ENCODE measurements at regions not wholly inside any gene's neighbourhood (a gene's known extent, or its start where the extent isn't known, plus 50 kb on each side); places are given as distances from the start of the nearest gene placed in this dataset.

DNA sequence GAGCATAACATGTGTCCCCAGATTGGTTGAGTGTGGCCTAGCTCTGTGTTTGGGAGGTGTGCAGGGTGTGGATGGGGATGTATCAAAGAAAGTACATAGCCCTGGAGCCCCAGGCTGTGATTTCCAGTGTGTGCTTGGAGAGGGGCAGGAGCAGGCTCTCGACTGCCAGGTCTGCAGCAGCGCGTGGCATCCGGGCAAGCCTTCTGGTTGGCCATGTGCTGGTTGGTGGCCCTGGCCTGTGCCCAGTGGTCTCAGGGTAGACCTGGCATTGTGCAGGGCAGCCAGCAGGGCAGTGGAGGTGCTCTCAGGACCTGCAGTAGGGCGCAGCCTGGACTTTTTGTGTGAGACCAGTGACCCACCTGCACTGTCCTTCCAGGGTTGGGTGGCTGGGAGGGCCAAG, 231.5 kb downstream of the UBE3A start:
- DNase-seq (ENCODE audit: insufficient read length, low spot score), result no peak
- TF ChIP-seq PAX5 (IDR thresholded peaks at IDR 0.05; ENCODE audit: insufficient read depth, low read length, severe bottlenecking) (no peak), SPI1 (IDR thresholded peaks at IDR 0.05; ENCODE audit: low read depth, low read length) (no peak), POLR2A (IDR thresholded peaks at IDR 0.05; ENCODE audit: low read depth, low read length) (no peak), TAF1 (IDR thresholded peaks at IDR 0.05; ENCODE audit: low read depth, low read length) (no peak), POLR2AphosphoS5 (IDR thresholded peaks at IDR 0.05; ENCODE audit: low read depth, low read length) (no peak), POU2F2 (IDR thresholded peaks at IDR 0.05; ENCODE audit: low read depth, low read length) (no peak)
- FAIRE-seq, result no peak

DNA sequence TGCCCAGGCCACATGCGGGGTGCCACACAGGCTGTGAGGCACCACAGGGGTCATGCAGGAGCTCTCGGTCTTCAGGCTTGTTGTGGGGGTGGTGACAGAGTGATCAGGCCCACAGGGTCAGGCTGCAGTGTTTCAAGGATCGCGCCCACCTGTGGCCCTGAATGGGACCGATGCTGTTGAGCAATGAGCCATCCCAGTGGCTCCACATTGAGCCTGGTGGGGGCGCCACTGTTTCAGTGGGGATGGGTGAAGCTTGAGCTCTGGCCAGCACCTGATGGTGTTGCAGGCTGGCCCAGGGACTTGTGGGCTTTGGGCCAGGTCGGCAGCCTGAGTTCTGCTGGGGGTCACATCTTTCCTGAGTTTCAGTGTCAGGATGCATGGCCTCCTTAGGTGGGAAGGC, 230.1 kb downstream of the UBE3A start:
- TF ChIP-seq TAF1 (IDR thresholded peaks at IDR 0.05; ENCODE audit: low read depth, low read length) (no peak), POU2F2 (IDR thresholded peaks at IDR 0.05; ENCODE audit: low read depth, low read length) (no peak), SPI1 (IDR thresholded peaks at IDR 0.05; ENCODE audit: low read depth, low read length) (no peak), POLR2A (IDR thresholded peaks at IDR 0.05; ENCODE audit: low read depth, low read length) (no peak), PAX5 (IDR thresholded peaks at IDR 0.05; ENCODE audit: insufficient read depth, low read length, severe bottlenecking) (no peak), POLR2AphosphoS5 (IDR thresholded peaks at IDR 0.05; ENCODE audit: low read depth, low read length) (no peak)
- FAIRE-seq (no peak), DNase-seq (ENCODE audit: insufficient read length, low spot score) (no peak)

DNA sequence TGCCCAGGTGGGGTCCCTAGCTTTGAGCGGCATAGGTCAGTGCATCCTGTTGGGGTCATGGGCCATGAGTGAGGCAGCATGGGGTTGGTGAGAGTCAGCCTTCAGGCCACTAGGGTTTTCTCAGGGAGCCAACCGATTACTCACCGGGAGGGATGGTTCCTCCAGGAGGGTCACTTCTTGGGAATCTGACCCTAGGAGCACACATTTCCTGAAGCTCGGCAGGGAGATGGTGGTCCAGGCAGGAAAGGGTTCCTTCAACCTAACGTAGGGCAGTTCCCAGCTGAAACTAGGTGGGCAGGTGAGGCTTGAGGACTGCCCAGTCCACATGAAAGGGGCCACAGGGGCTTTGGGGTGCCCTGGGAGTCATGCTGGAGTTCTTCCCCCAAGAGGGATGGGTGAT, 218.0 kb downstream of the UBE3A start:
- FAIRE-seq (no peak), DNase-seq (ENCODE audit: insufficient read length, low spot score) (no peak)
- TF ChIP-seq TAF1 (IDR thresholded peaks at IDR 0.05; ENCODE audit: low read depth, low read length), result no peak
- no peak for TF ChIP-seq POLR2A (IDR thresholded peaks at IDR 0.05; ENCODE audit: low read depth, low read length)
- no peak for TF ChIP-seq PAX5 (IDR thresholded peaks at IDR 0.05; ENCODE audit: insufficient read depth, low read length, severe bottlenecking)
- TF ChIP-seq SPI1 (IDR thresholded peaks at IDR 0.05; ENCODE audit: low read depth, low read length), result no peak
- TF ChIP-seq POLR2AphosphoS5 (IDR thresholded peaks at IDR 0.05; ENCODE audit: low read depth, low read length), result no peak
- no peak for TF ChIP-seq POU2F2 (IDR thresholded peaks at IDR 0.05; ENCODE audit: low read depth, low read length)

DNA sequence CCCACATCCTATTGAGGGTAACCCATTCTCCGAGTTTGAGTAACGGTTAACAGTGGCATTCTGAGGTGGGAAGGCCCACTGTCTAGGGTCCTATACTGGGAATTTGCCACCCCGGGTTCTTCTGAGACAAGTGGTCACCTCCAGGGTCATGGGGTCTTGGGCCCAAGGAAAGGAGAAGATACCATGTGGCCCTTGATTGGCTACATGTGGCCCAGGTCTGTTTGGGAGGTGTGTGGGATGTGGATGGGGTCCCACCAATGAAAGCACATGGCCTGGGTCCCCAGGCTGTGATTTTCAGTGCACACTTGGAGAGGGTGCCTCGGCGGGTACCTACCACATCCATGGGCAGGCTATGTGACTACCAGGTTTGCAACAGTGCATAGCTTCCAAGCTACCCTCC, 214.4 kb downstream of the UBE3A start:
- no peak for TF ChIP-seq SPI1 (IDR thresholded peaks at IDR 0.05; ENCODE audit: low read depth, low read length)
- TF ChIP-seq POU2F2 (IDR thresholded peaks at IDR 0.05; ENCODE audit: low read depth, low read length), result no peak
- TF ChIP-seq PAX5 (IDR thresholded peaks at IDR 0.05; ENCODE audit: insufficient read depth, low read length, severe bottlenecking), result no peak
- TF ChIP-seq TAF1 (IDR thresholded peaks at IDR 0.05; ENCODE audit: low read depth, low read length), result no peak
- no peak for TF ChIP-seq POLR2AphosphoS5 (IDR thresholded peaks at IDR 0.05; ENCODE audit: low read depth, low read length)
- TF ChIP-seq POLR2A (IDR thresholded peaks at IDR 0.05; ENCODE audit: low read depth, low read length), result no peak
- no peak for DNase-seq (ENCODE audit: insufficient read length, low spot score)
- FAIRE-seq, result no peak

DNA sequence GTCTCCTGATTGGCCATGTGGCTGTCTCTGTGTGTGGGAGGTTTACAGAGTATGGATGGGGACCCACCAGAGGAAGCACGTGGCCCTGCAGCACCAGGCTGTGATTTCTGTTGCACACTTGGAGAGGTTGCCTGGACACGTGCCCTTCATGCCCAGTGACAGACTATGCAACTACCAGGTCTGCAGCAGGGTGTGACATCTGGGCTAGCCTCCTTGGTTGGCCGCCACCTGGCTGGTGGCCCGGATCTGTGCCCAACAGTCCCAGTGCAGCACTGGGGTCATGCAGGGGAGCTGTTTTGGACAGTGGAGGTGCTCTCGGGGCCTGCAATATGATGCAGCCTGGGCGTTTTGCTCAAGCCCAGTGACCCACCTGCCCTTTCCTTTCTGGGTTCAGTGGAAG, 212.5 kb downstream of the UBE3A start:
- DNase-seq (ENCODE audit: insufficient read length, low spot score) (no peak), FAIRE-seq (no peak)
- no peak for TF ChIP-seq POLR2AphosphoS5 (IDR thresholded peaks at IDR 0.05; ENCODE audit: low read depth, low read length)
- no peak for TF ChIP-seq SPI1 (IDR thresholded peaks at IDR 0.05; ENCODE audit: low read depth, low read length)
- no peak for TF ChIP-seq POLR2A (IDR thresholded peaks at IDR 0.05; ENCODE audit: low read depth, low read length)
- no peak for TF ChIP-seq TAF1 (IDR thresholded peaks at IDR 0.05; ENCODE audit: low read depth, low read length)
- no peak for TF ChIP-seq PAX5 (IDR thresholded peaks at IDR 0.05; ENCODE audit: insufficient read depth, low read length, severe bottlenecking)
- no peak for TF ChIP-seq POU2F2 (IDR thresholded peaks at IDR 0.05; ENCODE audit: low read depth, low read length)

DNA sequence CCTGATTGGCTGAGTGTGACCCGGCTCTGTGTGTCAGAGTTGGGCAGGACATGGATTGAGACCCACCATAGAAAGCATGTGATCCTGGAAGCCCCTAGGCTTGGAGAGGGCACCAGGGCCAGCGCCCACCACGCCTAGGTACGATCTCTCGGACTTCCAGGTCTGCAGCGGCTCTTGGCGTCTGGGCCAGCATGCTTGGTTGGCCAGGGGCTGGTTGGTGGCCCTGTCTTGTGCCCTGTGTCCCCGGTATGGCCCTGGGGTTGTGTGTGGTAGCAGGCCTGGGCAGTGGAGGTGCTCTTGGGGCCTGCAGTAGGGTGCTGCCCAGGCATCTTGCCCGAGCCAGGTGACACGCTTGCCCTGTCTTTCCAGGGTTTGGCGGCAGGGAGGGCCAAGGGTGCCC, 210.6 kb downstream of the UBE3A start:
- no peak for DNase-seq (ENCODE audit: insufficient read length, low spot score)
- no peak for TF ChIP-seq POLR2AphosphoS5 (IDR thresholded peaks at IDR 0.05; ENCODE audit: low read depth, low read length)
- no peak for TF ChIP-seq POU2F2 (IDR thresholded peaks at IDR 0.05; ENCODE audit: low read depth, low read length)
- TF ChIP-seq SPI1 (IDR thresholded peaks at IDR 0.05; ENCODE audit: low read depth, low read length), result no peak
- TF ChIP-seq TAF1 (IDR thresholded peaks at IDR 0.05; ENCODE audit: low read depth, low read length), result no peak
- TF ChIP-seq POLR2A (IDR thresholded peaks at IDR 0.05; ENCODE audit: low read depth, low read length), result no peak
- no peak for TF ChIP-seq PAX5 (IDR thresholded peaks at IDR 0.05; ENCODE audit: insufficient read depth, low read length, severe bottlenecking)
- no peak for FAIRE-seq

DNA sequence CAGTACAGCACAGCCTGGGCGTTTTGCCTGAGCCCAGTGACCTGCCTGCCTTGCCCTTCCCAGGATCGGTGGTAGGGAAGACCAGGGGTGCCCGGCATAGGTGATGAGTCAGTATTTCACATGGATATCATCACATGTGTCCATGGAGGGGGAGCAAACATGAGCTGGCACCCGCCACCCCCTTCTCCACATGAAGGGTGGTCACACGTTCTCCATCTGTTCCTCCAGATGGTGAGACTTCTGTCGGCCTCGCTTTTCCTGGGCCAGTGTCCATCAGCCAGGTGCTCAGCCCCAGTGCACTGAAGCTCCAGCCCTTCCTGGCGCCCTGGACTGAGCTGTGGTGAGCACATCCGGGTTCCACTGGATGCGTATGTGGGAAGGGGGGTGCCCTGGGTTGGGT, 208.4 kb downstream of the UBE3A start:
- no peak for DNase-seq (ENCODE audit: insufficient read length, low spot score)
- FAIRE-seq, result no peak
- TF ChIP-seq TAF1 (IDR thresholded peaks at IDR 0.05; ENCODE audit: low read depth, low read length), result no peak
- no peak for TF ChIP-seq PAX5 (IDR thresholded peaks at IDR 0.05; ENCODE audit: insufficient read depth, low read length, severe bottlenecking)
- TF ChIP-seq POLR2A (IDR thresholded peaks at IDR 0.05; ENCODE audit: low read depth, low read length), result no peak
- TF ChIP-seq POLR2AphosphoS5 (IDR thresholded peaks at IDR 0.05; ENCODE audit: low read depth, low read length), result no peak
- TF ChIP-seq POU2F2 (IDR thresholded peaks at IDR 0.05; ENCODE audit: low read depth, low read length), result no peak
- no peak for TF ChIP-seq SPI1 (IDR thresholded peaks at IDR 0.05; ENCODE audit: low read depth, low read length)

DNA sequence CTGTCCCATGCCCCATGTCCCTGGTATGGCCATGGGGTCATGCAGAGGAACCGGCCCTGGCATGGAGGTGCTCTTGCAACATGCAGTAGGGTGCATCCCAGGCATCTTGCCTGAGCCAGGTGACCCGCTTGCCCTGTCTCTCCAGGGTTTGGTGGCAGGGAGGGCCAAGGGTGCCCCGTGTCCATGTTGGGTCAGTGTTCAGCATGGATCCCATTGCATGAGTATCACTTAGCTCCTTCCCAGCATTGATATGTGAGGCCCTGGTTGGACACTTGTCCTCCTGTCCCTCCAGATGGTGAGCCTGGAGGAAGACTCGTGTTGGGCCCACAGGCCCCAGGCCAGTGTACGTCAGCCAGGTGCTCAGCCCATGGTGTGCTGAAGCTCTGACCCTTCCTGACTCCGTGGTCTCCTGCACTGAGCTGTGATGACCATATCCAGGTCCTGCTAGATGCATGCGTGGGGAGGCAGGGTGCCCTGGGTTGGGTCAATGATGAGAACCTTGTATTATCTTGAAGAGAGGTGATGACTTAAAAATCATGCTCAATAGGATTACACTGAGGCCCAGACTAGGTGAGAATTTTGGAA, 205.0 kb downstream of the UBE3A start:
- no peak for TF ChIP-seq SPI1 (IDR thresholded peaks at IDR 0.05; ENCODE audit: low read depth, low read length)
- TF ChIP-seq POLR2AphosphoS5 (IDR thresholded peaks at IDR 0.05; ENCODE audit: low read depth, low read length), result no peak
- no peak for TF ChIP-seq PAX5 (IDR thresholded peaks at IDR 0.05; ENCODE audit: insufficient read depth, low read length, severe bottlenecking)
- no peak for TF ChIP-seq TAF1 (IDR thresholded peaks at IDR 0.05; ENCODE audit: low read depth, low read length)
- TF ChIP-seq POLR2A (IDR thresholded peaks at IDR 0.05; ENCODE audit: low read depth, low read length), result no peak
- no peak for TF ChIP-seq POU2F2 (IDR thresholded peaks at IDR 0.05; ENCODE audit: low read depth, low read length)
- no peak for DNase-seq (ENCODE audit: insufficient read length, low spot score)
- FAIRE-seq, result no peak

DNA sequence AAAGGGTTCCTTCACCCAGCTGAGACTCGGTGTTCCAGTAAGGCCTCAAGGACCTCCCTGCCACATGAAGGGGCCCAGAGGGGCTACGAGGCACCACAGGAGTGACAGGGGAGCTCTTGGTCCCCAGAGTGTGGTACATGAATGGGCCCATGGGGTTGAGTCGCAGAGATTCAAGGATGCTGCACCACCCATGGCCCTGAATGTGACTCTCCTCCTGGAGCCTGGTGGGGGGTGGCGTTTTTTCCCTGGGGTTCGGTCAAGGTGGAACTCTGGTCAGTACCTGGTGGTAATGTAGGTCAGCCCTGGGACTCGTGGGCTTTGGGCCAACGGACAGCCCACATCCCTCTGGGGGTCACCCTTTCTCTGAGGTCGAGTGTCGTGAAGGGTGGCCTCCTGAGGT, 204.0 kb downstream of the UBE3A start:
- TF ChIP-seq SPI1 (IDR thresholded peaks at IDR 0.05; ENCODE audit: low read depth, low read length) (no peak), POLR2A (IDR thresholded peaks at IDR 0.05; ENCODE audit: low read depth, low read length) (no peak), PAX5 (IDR thresholded peaks at IDR 0.05; ENCODE audit: insufficient read depth, low read length, severe bottlenecking) (no peak), POU2F2 (IDR thresholded peaks at IDR 0.05; ENCODE audit: low read depth, low read length) (no peak), POLR2AphosphoS5 (IDR thresholded peaks at IDR 0.05; ENCODE audit: low read depth, low read length) (no peak), TAF1 (IDR thresholded peaks at IDR 0.05; ENCODE audit: low read depth, low read length) (no peak)
- DNase-seq (ENCODE audit: insufficient read length, low spot score), result no peak
- FAIRE-seq, result no peak

DNA sequence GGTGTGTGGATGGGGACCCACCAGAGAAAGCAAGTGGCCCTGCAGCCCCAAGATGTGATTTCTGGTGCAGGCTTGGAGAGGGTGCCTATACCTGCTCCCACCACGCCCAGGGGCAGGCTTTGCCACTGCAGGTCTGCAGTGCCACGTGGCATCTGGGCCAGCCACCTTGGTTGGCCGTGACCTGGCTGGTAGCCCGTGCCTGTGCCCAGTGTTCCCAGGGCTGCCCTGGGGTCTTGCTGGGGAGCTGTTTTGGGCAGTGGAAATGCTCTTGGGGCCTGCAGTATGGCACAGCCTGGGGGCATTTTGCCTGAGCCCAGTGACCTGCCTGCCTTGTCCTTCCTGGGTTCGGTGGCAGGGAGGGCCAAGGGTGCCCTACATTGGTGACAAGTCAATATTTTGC, 203.4 kb downstream of the UBE3A start:
- FAIRE-seq (no peak), DNase-seq (ENCODE audit: insufficient read length, low spot score) (no peak)
- TF ChIP-seq PAX5 (IDR thresholded peaks at IDR 0.05; ENCODE audit: insufficient read depth, low read length, severe bottlenecking), result no peak
- no peak for TF ChIP-seq SPI1 (IDR thresholded peaks at IDR 0.05; ENCODE audit: low read depth, low read length)
- no peak for TF ChIP-seq TAF1 (IDR thresholded peaks at IDR 0.05; ENCODE audit: low read depth, low read length)

All from GM12891 (cell line).